H9 (cell line): ENCODE measurements at regions not wholly inside any gene's neighbourhood (a gene's known extent, or its start where the extent isn't known, plus 50 kb on each side); places are given as distances from the start of the nearest gene placed in this dataset.

ENCODE experiments used
- DNase-seq: peaks from one replicate; pipeline ENCODE4 v3.0.0-alpha.2; 2017
- H2AFZ ChIP-seq: one replicate; pipeline ENCODE4 v1.6.1; 2013; ENCODE audit warnings: mild to moderate bottlenecking, low read length, control low read depth, moderate library complexity
- H2AK5ac ChIP-seq: 2 replicates; pipeline ENCODE4 v1.6.1; 2013; ENCODE audit warnings: low read length, control low read depth, mixed read lengths; ENCODE audit not compliant: insufficient read length
- H2BK120ac ChIP-seq: one replicate; pipeline ENCODE4 v1.6.1; 2013; ENCODE audit warnings: low read depth, mild to moderate bottlenecking, low read length, control low read depth, inconsistent platforms; ENCODE audit not compliant: poor library complexity, severe bottlenecking
- H2BK12ac ChIP-seq: 2 replicates; pipeline ENCODE4 v1.6.1; 2013; ENCODE audit warnings: low read length, control low read depth, mixed read lengths, low read depth; ENCODE audit not compliant: insufficient read length
- H2BK15ac ChIP-seq: 2 replicates; pipeline ENCODE4 v1.6.1; 2013; ENCODE audit warnings: low read depth, low read length, control low read depth
- H2BK20ac ChIP-seq: one replicate; pipeline ENCODE4 v1.6.1; 2013; ENCODE audit warnings: low read depth, mild to moderate bottlenecking, low read length, control low read depth, inconsistent platforms; ENCODE audit not compliant: poor library complexity, severe bottlenecking
- H2BK5ac ChIP-seq: 2 replicates; pipeline ENCODE4 v1.6.1; 2013; ENCODE audit warnings: low read length, control low read depth, mixed read lengths; ENCODE audit not compliant: insufficient read length
- H3K14ac ChIP-seq: 2 replicates; pipeline ENCODE4 v1.6.1; 2013; ENCODE audit warnings: low read length, control low read depth; ENCODE audit not compliant: insufficient read depth
- H3K18ac ChIP-seq: 2 replicates; pipeline ENCODE4 v1.6.1; 2013; ENCODE audit warnings: low read depth, mild to moderate bottlenecking, mixed read lengths, low read length, control low read depth; ENCODE audit not compliant: insufficient read length
- H3K23ac ChIP-seq: 2 replicates; pipeline ENCODE4 v1.6.1; 2013; ENCODE audit warnings: low read length, control low read depth, mixed read lengths, low read depth; ENCODE audit not compliant: insufficient read length
- H3K23me2 ChIP-seq: 2 replicates; pipeline ENCODE4 v1.6.1; 2013; ENCODE audit warnings: low read depth, mild to moderate bottlenecking, mixed read lengths, low read length, control low read depth; ENCODE audit not compliant: insufficient read length, poor library complexity, severe bottlenecking
- H3K27ac ChIP-seq: 2 replicates; pipeline ENCODE4 v1.5.1; 2013; ENCODE audit warnings: low read length, control low read depth, mixed read lengths, low read depth; ENCODE audit not compliant: insufficient read length
- H3K27me3 ChIP-seq: 2 replicates; pipeline ENCODE4 v1.6.1; 2013; ENCODE audit warnings: low read length, control low read depth, inconsistent platforms; ENCODE audit not compliant: insufficient read depth
- H3K4ac ChIP-seq: 2 replicates; pipeline ENCODE4 v1.6.1; 2013; ENCODE audit warnings: low read depth, mild to moderate bottlenecking, control low read depth, inconsistent platforms, low read length, moderate library complexity
- H3K4me1 ChIP-seq: 2 replicates; pipeline ENCODE4 v1.6.1; 2013; ENCODE audit warnings: low read length, control low read depth, inconsistent platforms; ENCODE audit not compliant: insufficient read depth
- H3K4me2 ChIP-seq: 2 replicates; pipeline ENCODE4 v1.6.1; 2013; ENCODE audit warnings: low read length, control low read depth, mixed read lengths; ENCODE audit not compliant: insufficient read length, insufficient read depth
- H3K56ac ChIP-seq: 2 replicates; pipeline ENCODE4 v1.6.1; 2013; ENCODE audit warnings: low read depth, mild to moderate bottlenecking, mixed read lengths, low read length, control low read depth; ENCODE audit not compliant: insufficient read length
- H3K79me1 ChIP-seq: 2 replicates; pipeline ENCODE4 v1.6.1; 2013; ENCODE audit warnings: low read depth, mild to moderate bottlenecking, moderate library complexity, low read length, control low read depth, inconsistent platforms; ENCODE audit not compliant: insufficient read depth, poor library complexity, severe bottlenecking
- H3K79me2 ChIP-seq: 2 replicates; pipeline ENCODE4 v1.6.1; 2013; ENCODE audit warnings: low read length, control low read depth, inconsistent platforms; ENCODE audit not compliant: insufficient read depth
- H3K9ac ChIP-seq: 2 replicates; pipeline ENCODE4 v1.6.1; 2013; ENCODE audit warnings: low read length, control low read depth, mixed read lengths; ENCODE audit not compliant: insufficient read length; ENCODE audit errors: extremely low read depth
- H3K9me3 ChIP-seq: one replicate; pipeline ENCODE4 v1.6.1; 2013; ENCODE audit warnings: low read depth, low read length, inconsistent platforms; ENCODE audit not compliant: control insufficient read depth
- H3T11ph ChIP-seq: one replicate; pipeline ENCODE4 v1.6.1; 2013; ENCODE audit warnings: mild to moderate bottlenecking, low read length, control low read depth, inconsistent platforms
- H4K20me1 ChIP-seq: one replicate; pipeline ENCODE4 v1.6.1; 2013; ENCODE audit not compliant: control insufficient read depth, insufficient read length, insufficient read depth
- H4K5ac ChIP-seq: 2 replicates; pipeline ENCODE4 v1.6.1; 2013; ENCODE audit warnings: low read depth, mild to moderate bottlenecking, mixed read lengths, low read length, control low read depth; ENCODE audit not compliant: insufficient read length
- H4K8ac ChIP-seq: replicated peaks from 2 replicates; pipeline ENCODE4 v1.6.1; 2013; ENCODE audit warnings: low read length, control low read depth, mixed read lengths, low read depth; ENCODE audit not compliant: insufficient read length
- H4K91ac ChIP-seq: 2 replicates; pipeline ENCODE4 v1.6.1; 2013; ENCODE audit warnings: low read depth, mild to moderate bottlenecking, moderate library complexity, mixed read lengths, low read length, control low read depth; ENCODE audit not compliant: insufficient read length
- H3K27ac Mint-ChIP-seq, 3 experiments: 2 replicates in 2 of 3; 3 replicates in 1 of 3; pipeline ENCODE4 v1.8.0; 2020 to 2021; ENCODE audit warnings: mixed read lengths in 3 of 3, mild to moderate bottlenecking in 1 of 3, moderate library complexity in 1 of 3
- H3K27me3 Mint-ChIP-seq: 2 replicates; pipeline ENCODE4 v1.8.0; 2021; ENCODE audit warnings: low read depth, mild to moderate bottlenecking, moderate library complexity, mixed read lengths
- H3K36me3 Mint-ChIP-seq, 3 experiments: 2 replicates in 2 of 3; 3 replicates in 1 of 3; pipeline ENCODE4 v1.8.0; 2020 to 2021; ENCODE audit warnings: low read depth in 3 of 3, mixed read lengths in 3 of 3; ENCODE audit not compliant: insufficient read depth in 1 of 3
- H3K4me1 Mint-ChIP-seq, 2 experiments: 2 replicates each; pipeline ENCODE4 v1.8.0; 2020; ENCODE audit warnings: mixed read lengths in 2 of 2
- H3K4me3 Mint-ChIP-seq, 2 experiments: 2 replicates in 1 of 2; 3 replicates in 1 of 2; pipeline ENCODE4 v1.8.0; 2020 to 2021; ENCODE audit warnings: mild to moderate bottlenecking in 2 of 2, mixed read lengths in 2 of 2, moderate library complexity in 1 of 2
- H3K9me3 Mint-ChIP-seq, 2 experiments: 2 replicates in 1 of 2; 3 replicates in 1 of 2; pipeline ENCODE4 v1.8.0; 2020; ENCODE audit warnings: mild to moderate bottlenecking in 2 of 2, mixed read lengths in 2 of 2, moderate library complexity in 1 of 2
- CTCF ChIP-seq: fragments of 200-600 bp; sonication (generic); conservative IDR thresholded peaks from 3 replicates; pipeline ENCODE4 v1.8.0; 2021; ENCODE audit warnings: antibody characterized with exemption, mild to moderate bottlenecking
- WGBS: extraction: QIAGEN DNeasy Blood & Tissue Kit; methylation state at CpG from one replicate; pipeline ENCODE4 v1.1.7; 2013; ENCODE audit warnings: missing lambda C conversion rate, low lambda C conversion rate, mixed read lengths; ENCODE audit not compliant: insufficient read length; ENCODE audit errors: extremely low coverage; 5-methylcytosine and 5-hydroxymethylcytosine counted together

- no peak overlapping the region for H3K27ac Mint-ChIP-seq
- H3K79me2 ChIP-seq: no peaks in the 10 kb centered on the region
- H3K4me3 Mint-ChIP-seq: no peak overlapping the region
- H3K9ac ChIP-seq: no peak overlapping the region
- peaks cover 8% of the 10 kb centered on the region for H3K9me3 ChIP-seq
- H2AFZ ChIP-seq: no peak overlapping the region
- peaks cover 5 to 9% (median 6%) of the 10 kb centered on the region in 3 experiments; a peak in 6 of 7 replicates for H3K36me3 Mint-ChIP-seq
- no peaks in the 10 kb centered on the region for H3K27me3 ChIP-seq
- no peak for TF ChIP-seq CTCF
- H3K9me3 Mint-ChIP-seq: peaks cover 8 to 10% of the 10 kb centered on the region in 2 experiments
- H3K27me3 Mint-ChIP-seq: no peaks in the 10 kb centered on the region; the same call in none of the 2 replicates
- H4K8ac ChIP-seq: no peak overlapping the region
- H2BK120ac ChIP-seq: no peak overlapping the region
- no peak overlapping the region for H2BK15ac ChIP-seq
- no peak overlapping the region for H3K4ac ChIP-seq
- no peak for DNase-seq
- H4K20me1 ChIP-seq: no peaks in the 10 kb centered on the region
- H3K18ac ChIP-seq: no peak overlapping the region
- H3K4me1 ChIP-seq: no peaks in the 10 kb centered on the region
- no peak overlapping the region for H3K27ac ChIP-seq
- H2BK20ac ChIP-seq: no peak overlapping the region
- no peak overlapping the region for H2BK5ac ChIP-seq
- H3K4me1 Mint-ChIP-seq: no peaks in the 10 kb centered on the region
- H4K5ac ChIP-seq: no peak overlapping the region
- H3K14ac ChIP-seq: no peak overlapping the region
- no peak overlapping the region for H4K91ac ChIP-seq
- H3K23ac ChIP-seq: no peak overlapping the region
- no peak overlapping the region for H3K4me2 ChIP-seq
- no CpG with 5 or more reads among the region's 2 CpGs for WGBS
- H2BK12ac ChIP-seq: no peak overlapping the region
- H3K23me2 ChIP-seq: no peaks in the 10 kb centered on the region
- H2AK5ac ChIP-seq: no peak overlapping the region
- no peak overlapping the region for H3T11ph ChIP-seq
- no peak overlapping the region for H3K56ac ChIP-seq
- no peaks in the 10 kb centered on the region for H3K79me1 ChIP-seq
Measured at GRCh38 chr16:49085686-49086085, 196.0 kb downstream of the CBLN1 start.
